K562 (cell line): ENCODE measurements at regions not wholly inside any gene's neighbourhood (a gene's known extent, or its start where the extent isn't known, plus 50 kb on each side); places are given as distances from the start of the nearest gene placed in this dataset.

Experiments
- ATAC-seq: fragments of 200-7000 bp; cut with Tn5 transposase; 3 replicates; pipeline ENCODE4 v1.9.1; 2020; ENCODE audit warnings: moderate library complexity
- BruUV-seq: library from RNA; stranded (reverse); fragments of 400-500 nt; replicated peaks from 2 replicates; lab custom pipeline; 2021; lab: Mats Ljungman, UMichigan
- CTCF ChIA-PET: fragments of 300-600 bp; formaldehyde crosslinking; extraction: SDS; loops from one replicate; lab custom pipeline; 2021; ENCODE audit warnings: low intra/inter-chr PET ratio; lab: Yijun Ruan, JAX
- POLR2A ChIA-PET: fragments of 300-600, 350-650 bp; sonication (Branson Sonifier 250); formaldehyde crosslinking; extraction: SDS; loops from one replicate; lab custom pipeline; 2021; ENCODE audit warnings: antibody characterized with exemption, inconsistent platforms; lab: Yijun Ruan, JAX
- DNase-seq, 4 experiments: peaks; one replicate each; pipeline versions ENCODE4 v3.0.0 to v3.0.0-alpha.2; 2011 to 2018; ENCODE audit warnings: low spot score in 3 of 4, mixed read lengths in 3 of 4; ENCODE audit errors: extremely low read depth in 1 of 4
- FAIRE-seq: peaks from 2 replicates; lab custom pipeline; 2011; peaks lifted over from hg19 to GRCh38; lab: Jason Lieb, UNC
- H2AFZ ChIP-seq: 2 replicates; pipeline ENCODE4 v1.6.0; 2011; ENCODE audit warnings: low read depth, low read length, control low read depth, inconsistent platforms
- H3K27ac ChIP-seq: fragments of 200-600 bp; 3 replicates; pipeline ENCODE4 v1.8.0; 2011; ENCODE audit warnings: low read depth, mild to moderate bottlenecking, control low read depth, inconsistent platforms, low read length, moderate library complexity, mixed read lengths; ENCODE audit errors: extremely low read depth
- H3K27me3 ChIP-seq, 2 experiments: fragments of 300-600 bp in 1 of 2; 2 replicates in 1 of 2; 3 replicates in 1 of 2; pipeline versions ENCODE4 v1.6.0 to v1.8.0; 2011; ENCODE audit warnings: inconsistent platforms in 2 of 2, low read length in 2 of 2, mild to moderate bottlenecking in 1 of 2, mixed read lengths in 1 of 2, moderate library complexity in 1 of 2; ENCODE audit not compliant: control insufficient read depth in 2 of 2, insufficient read depth in 2 of 2
- H3K36me3 ChIP-seq: fragments of 300-600 bp; 3 replicates; pipeline ENCODE4 v1.8.0; 2011; ENCODE audit warnings: mild to moderate bottlenecking, low read length, inconsistent platforms; ENCODE audit not compliant: control insufficient read depth, insufficient read depth
- H3K4me1 ChIP-seq, 2 experiments: fragments of 200-600 bp in 1 of 2; replicated peaks in 1 of 2; 2 replicates in 1 of 2; 3 replicates in 1 of 2; pipeline versions ENCODE4 v1.5.1 to v1.8.0; 2011; ENCODE audit warnings: inconsistent platforms in 2 of 2, low read length in 2 of 2, mild to moderate bottlenecking in 1 of 2, mixed read lengths in 1 of 2, moderate library complexity in 1 of 2; ENCODE audit not compliant: control insufficient read depth in 2 of 2, insufficient read depth in 2 of 2
- H3K4me2 ChIP-seq: 2 replicates; pipeline ENCODE4 v1.6.1; 2011; ENCODE audit warnings: low read length, control low read depth, inconsistent platforms, mixed read lengths; ENCODE audit not compliant: insufficient read depth
- H3K4me3 ChIP-seq: fragments of 200-600 bp; sonication (generic), shearing (Covaris generic); 2 replicates; pipeline ENCODE4 v1.5.1; 2016; ENCODE audit warnings: control low read depth, inconsistent platforms
- H3K79me2 ChIP-seq: fragments of 200-600 bp; 3 replicates; pipeline ENCODE4 v1.8.0; 2011; ENCODE audit warnings: low read length, inconsistent platforms; ENCODE audit not compliant: control insufficient read depth, insufficient read depth
- H3K9ac ChIP-seq, 2 experiments: 2 replicates each; pipeline versions ENCODE4 v1.6.0 to v1.6.1; 2011; ENCODE audit warnings: low read depth in 2 of 2, low read length in 2 of 2, control low read depth in 1 of 2, inconsistent platforms in 1 of 2, mild to moderate bottlenecking in 1 of 2, mixed read lengths in 1 of 2; ENCODE audit not compliant: insufficient read depth in 1 of 2
- H3K9me1 ChIP-seq: one replicate; pipeline ENCODE4 v1.6.0; 2011; ENCODE audit warnings: inconsistent platforms, mild to moderate bottlenecking, low read length, moderate library complexity; ENCODE audit not compliant: control insufficient read depth, insufficient read depth
- H3K9me3 ChIP-seq: replicated peaks from 2 replicates; pipeline ENCODE4 v1.5.1; 2011; ENCODE audit warnings: low read depth, low read length, inconsistent platforms; ENCODE audit not compliant: control insufficient read depth, insufficient read depth
- H4K20me1 ChIP-seq: replicated peaks from 2 replicates; pipeline ENCODE4 v1.6.1; 2011; ENCODE audit warnings: low read length, inconsistent platforms, mixed read lengths; ENCODE audit not compliant: control insufficient read depth, insufficient read depth
- CBX5 ChIP-seq: IDR thresholded peaks from 2 replicates; pipeline ENCODE4 v1.6.1; 2014; ENCODE audit warnings: low read depth, borderline replicate concordance
- CHD4 ChIP-seq: fragments of 200-600 bp; sonication (generic); IDR thresholded peaks from 3 replicates; pipeline ENCODE4 v1.6.1; 2012; ENCODE audit warnings: low read depth, mild to moderate bottlenecking, mixed read lengths, low read length, inconsistent platforms; ENCODE audit not compliant: insufficient read depth, insufficient replicate concordance, poor library complexity, severe bottlenecking
- ELF4 ChIP-seq: fragments of 450-650 bp; formaldehyde crosslinking; IDR thresholded peaks from 2 replicates; pipeline ENCODE4 v1.4.0; 2022; ENCODE audit warnings: missing genetic modification characterization
- EP400 ChIP-seq: fragments of 450-650 bp; IDR thresholded peaks from 2 replicates; pipeline ENCODE4 v1.6.1; 2017; ENCODE audit warnings: antibody characterized with exemption, mild to moderate bottlenecking, moderate library complexity
- HMG20B ChIP-seq: fragments of 250-450 bp; sonication (Bioruptor Pico); IDR thresholded peaks from 2 replicates; pipeline ENCODE4 v1.5.0; 2021; ENCODE audit warnings: mild to moderate bottlenecking
- NFRKB ChIP-seq: fragments of 450-650 bp; IDR thresholded peaks from 2 replicates; pipeline ENCODE4 v1.6.1; 2016; ENCODE audit warnings: low read depth
- PHB ChIP-seq: fragments of 250-450 bp; sonication (Bioruptor Pico); IDR thresholded peaks from 2 replicates; pipeline ENCODE4 v1.5.0; 2021
- POLR2G ChIP-seq: fragments of 200-400 bp; formaldehyde crosslinking; IDR thresholded peaks from 2 replicates; pipeline ENCODE4 v1.6.1; 2017; ENCODE audit warnings: low read depth, mild to moderate bottlenecking, antibody characterized with exemption, low read length, moderate library complexity
- ZKSCAN8 ChIP-seq: fragments of 200-800 bp; sonication (Bioruptor generic); IDR thresholded peaks from 2 replicates; pipeline ENCODE4 v1.6.1; 2016; ENCODE audit warnings: missing genetic modification characterization, missing compliant biosample characterization
- ZNF551 ChIP-seq: fragments of 250-450 bp; sonication (Bioruptor Pico); IDR thresholded peaks from 2 replicates; pipeline ENCODE4 v1.5.0; 2021; ENCODE audit warnings: mild to moderate bottlenecking, moderate library complexity
- WGBS: fragments of 100-300 bp; shearing (Covaris generic); methylation state at CpG from one replicate; pipeline ENCODE4 v1.1.6; 2016; ENCODE audit warnings: low coverage, mixed read lengths; ENCODE audit not compliant: insufficient coverage; ENCODE audit errors: missing lambda C conversion rate; 5-methylcytosine and 5-hydroxymethylcytosine counted together
- in situ Hi-C: fragments of 300-500 bp; cut with MboI; formaldehyde crosslinking; loops from 4 replicates; pipeline ENCODE4 v1.15.0; 2018; ENCODE audit warnings: inconsistent platforms, mixed read lengths
- intact Hi-C: fragments of 100-400 bp; cut with micrococcal nuclease; formaldehyde crosslinking; loops from 2 replicates; pipeline ENCODE4 v1.14.2; 2022
- TF ChIP-seq, protein P1 (sequence below): fragments of 250-450 bp; sonication (Bioruptor Pico); IDR thresholded peaks from 2 replicates; pipeline ENCODE4 v1.4.0; 2020
- TF ChIP-seq, protein P2 (sequence below), 2 experiments: fragments of 200-800 bp in 1 of 2; sonication (Bioruptor generic) in 1 of 2; sonication (generic) in 1 of 2; formaldehyde crosslinking in 1 of 2; IDR thresholded peaks in 1 of 2; conservative IDR thresholded peaks in 1 of 2; 2 replicates each; pipeline versions ENCODE4 v1.5.0 to v1.6.1; 2016 to 2020; ENCODE audit warnings: missing compliant biosample characterization in 1 of 2, missing genetic modification characterization in 1 of 2, missing genetic modification reagents in 1 of 2

GRCh38 chr12:43155376-43155775, 396.6 kb downstream of the ADAMTS20 start:
- CTCF ChIA-PET = no interaction called here
- in situ Hi-C loops = no loop called here

More at GRCh38 chr12:43155376-43155775, 396.6 kb downstream of the ADAMTS20 start:
- BruUV-seq = no TSS peak
- no peaks in the 10 kb centered on the region for H3K79me2 ChIP-seq
- FAIRE-seq (no peak), DNase-seq (no peak), ATAC-seq (no peak)
- H3K9me3 ChIP-seq = no peaks in the 10 kb centered on the region
- H3K9me1 ChIP-seq = no peaks in the 10 kb centered on the region
- H3K4me2 ChIP-seq = no peak overlapping the region
- 5% methylated on average over 2 of the region's 2 CpGs for WGBS
- H3K27me3 ChIP-seq = no peaks in the 10 kb centered on the region
- no peak overlapping the region for H3K9ac ChIP-seq
- H3K36me3 ChIP-seq = no peaks in the 10 kb centered on the region
- H3K4me3 ChIP-seq = no peak overlapping the region
- intact Hi-C loops = no loop called here
- no peak overlapping the region for H2AFZ ChIP-seq
- no peak for TF ChIP-seq NFRKB
- TF ChIP-seq ZNF551 (CRISPR knock-in tag) = no peak
- no peak for TF ChIP-seq EP400
- no peak for TF ChIP-seq HMG20B (CRISPR knock-in tag)
- no peak for TF ChIP-seq CBX5
- TF ChIP-seq, protein P1, sequence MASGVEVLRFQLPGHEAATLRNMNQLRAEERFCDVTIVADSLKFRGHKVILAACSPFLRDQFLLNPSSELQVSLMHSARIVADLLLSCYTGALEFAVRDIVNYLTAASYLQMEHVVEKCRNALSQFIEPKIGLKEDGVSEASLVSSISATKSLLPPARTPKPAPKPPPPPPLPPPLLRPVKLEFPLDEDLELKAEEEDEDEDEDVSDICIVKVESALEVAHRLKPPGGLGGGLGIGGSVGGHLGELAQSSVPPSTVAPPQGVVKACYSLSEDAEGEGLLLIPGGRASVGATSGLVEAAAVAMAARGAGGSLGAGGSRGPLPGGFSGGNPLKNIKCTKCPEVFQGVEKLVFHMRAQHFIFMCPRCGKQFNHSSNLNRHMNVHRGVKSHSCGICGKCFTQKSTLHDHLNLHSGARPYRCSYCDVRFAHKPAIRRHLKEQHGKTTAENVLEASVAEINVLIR (CRISPR knock-in tag) = no peak
- TF ChIP-seq CHD4 = no peak
- no peak for TF ChIP-seq PHB (CRISPR knock-in tag)
- no peak for TF ChIP-seq ZKSCAN8 (CRISPR knock-in tag)
- no peak for TF ChIP-seq POLR2G
- TF ChIP-seq ELF4 (CRISPR knock-in tag) = no peak
- TF ChIP-seq, protein P2, sequence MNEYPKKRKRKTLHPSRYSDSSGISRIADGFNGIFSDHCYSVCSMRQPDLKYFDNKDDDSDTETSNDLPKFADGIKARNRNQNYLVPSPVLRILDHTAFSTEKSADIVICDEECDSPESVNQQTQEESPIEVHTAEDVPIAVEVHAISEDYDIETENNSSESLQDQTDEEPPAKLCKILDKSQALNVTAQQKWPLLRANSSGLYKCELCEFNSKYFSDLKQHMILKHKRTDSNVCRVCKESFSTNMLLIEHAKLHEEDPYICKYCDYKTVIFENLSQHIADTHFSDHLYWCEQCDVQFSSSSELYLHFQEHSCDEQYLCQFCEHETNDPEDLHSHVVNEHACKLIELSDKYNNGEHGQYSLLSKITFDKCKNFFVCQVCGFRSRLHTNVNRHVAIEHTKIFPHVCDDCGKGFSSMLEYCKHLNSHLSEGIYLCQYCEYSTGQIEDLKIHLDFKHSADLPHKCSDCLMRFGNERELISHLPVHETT (CRISPR knock-in tag; conservative IDR thresholded peaks at IDR 0.05 in 1 of 2, IDR thresholded peaks at IDR 0.05 in 1 of 2) = no peak
- no peaks in the 10 kb centered on the region for H4K20me1 ChIP-seq
- H3K27ac ChIP-seq = no peak overlapping the region
- no peaks in the 10 kb centered on the region for H3K4me1 ChIP-seq
- POLR2A ChIA-PET = no interaction called here
